GM12891 (cell line): ENCODE measurements at regions not wholly inside any gene's neighbourhood (a gene's known extent, or its start where the extent isn't known, plus 50 kb on each side); places are given as distances from the start of the nearest gene placed in this dataset.

Experiments
- POLR2A ChIP-seq: IDR thresholded peaks from 2 replicates; pipeline ENCODE4 v1.6.1; 2011; ENCODE audit warnings: low read depth, low read length, control low read depth
- POLR2AphosphoS5 ChIP-seq: IDR thresholded peaks from 2 replicates; pipeline ENCODE4 v1.6.1; 2011; ENCODE audit warnings: low read depth, low read length, control low read depth
- POU2F2 ChIP-seq: IDR thresholded peaks from 2 replicates; pipeline ENCODE4 v1.6.1; 2011; ENCODE audit warnings: low read depth, mild to moderate bottlenecking, control low read depth, low read length, moderate library complexity
- TAF1 ChIP-seq: IDR thresholded peaks from 2 replicates; pipeline ENCODE4 v1.6.1; 2011; ENCODE audit warnings: low read depth, low read length, control low read depth

- TF ChIP-seq POLR2A (no peak), POLR2AphosphoS5 (no peak), POU2F2 (no peak), TAF1 (no peak)
Measured at GRCh38 chr20:17014217-17014616, 212.6 kb upstream of the PCSK2 start.
